ENCODE measurements at regions not wholly inside any gene's neighbourhood (a gene's known extent, or its start where the extent isn't known, plus 50 kb on each side); places are given as distances from the start of the nearest gene placed in this dataset.
"Not testable (repeated sequence)": the region's sequence is repeated elsewhere in the genome, so short reads cannot be mapped to it uniquely, and the experiment has no call there.

- H3K4me3 ChIP-seq; DNase-seq (ENCODE audit: low read depth in 1 of 2, low spot score in 1 of 2); H3K4me1 ChIP-seq; CTCF ChIA-PET; ATAC-seq; POLR2A ChIA-PET; H3K9me3 ChIP-seq; FAIRE-seq; H3K27ac ChIP-seq; H3K4me2 ChIP-seq: not testable (repeated sequence)
- WGBS (ENCODE audit: missing lambda C conversion rate), result 75% methylated on average over 3 of the region's 26 CpGs
Observed at GRCh38 chr4:34506511-34507092, 1737.7 kb downstream of the ARAP2 start.

GRCh38 chr4:34512616-34513015, 1731.7 kb downstream of the ARAP2 start:
- CTCF ChIA-PET, result no interaction called here
- no peak for ATAC-seq

GRCh38 chr4:34516524-34516923, 1727.8 kb downstream of the ARAP2 start:
- WGBS (ENCODE audit: missing lambda C conversion rate), result 64% methylated on average over 3 of the region's 3 CpGs
- no peak for DNase-seq (ENCODE audit: low read depth in 1 of 2, low spot score in 1 of 2)
- no peak for FAIRE-seq
- Histone ChIP-seq H3K4me1 (no peaks in the 10 kb centered on the region), H3K27ac (no peak overlapping the region), H3K4me3 (no peak overlapping the region), H3K9me3 (no peaks in the 10 kb centered on the region), H3K4me2 (no peak overlapping the region)
- CTCF ChIA-PET, result no interaction called here
- no peak for ATAC-seq
- POLR2A ChIA-PET, result no interaction called here
- TF ChIP-seq CBX2 (IDR thresholded peaks at IDR 0.05; ENCODE audit: borderline replicate concordance, low read depth) (no peak), ESRRA (IDR thresholded peaks at IDR 0.05; ENCODE audit: borderline replicate concordance, low read length) (no peak), EHF (CRISPR knock-in tag; IDR thresholded peaks at IDR 0.05) (no peak), ZFP36 (IDR thresholded peaks at IDR 0.05; ENCODE audit: borderline replicate concordance, partially characterized antibody) (no peak), MYC (IDR thresholded peaks at IDR 0.05; ENCODE audit: borderline replicate concordance, low read length) (no peak), RNF2 (IDR thresholded peaks at IDR 0.05; ENCODE audit: borderline replicate concordance, low read depth) (no peak), CEBPB (IDR thresholded peaks at IDR 0.05) (no peak), HDAC2 (IDR thresholded peaks at IDR 0.05) (no peak), HOXB5 (CRISPR knock-in tag; IDR thresholded peaks at IDR 0.05) (no peak), TP53 (CRISPR knock-in tag; IDR thresholded peaks at IDR 0.05) (no peak), KDM1A (IDR thresholded peaks at IDR 0.05; ENCODE audit: low read depth) (no peak), REST (IDR thresholded peaks at IDR 0.05) (no peak), HES2 (IDR thresholded peaks at IDR 0.05) (no peak), BHLHE40 (IDR thresholded peaks at IDR 0.05; ENCODE audit: low read depth, low read length) (no peak), TFCP2L1 (CRISPR knock-in tag; IDR thresholded peaks at IDR 0.05) (no peak), MAFK (IDR thresholded peaks at IDR 0.05; ENCODE audit: partially characterized antibody) (no peak), EHMT2 (IDR thresholded peaks at IDR 0.05; ENCODE audit: low read depth) (no peak), HOXA7 (CRISPR knock-in tag; IDR thresholded peaks at IDR 0.05) (no peak)

More at GRCh38 chr4:34512616-34513015, 1731.7 kb downstream of the ARAP2 start:
- TF ChIP-seq CEBPB (IDR thresholded peaks at IDR 0.05) (no peak), CTCF (IDR thresholded peaks at IDR 0.05) (no peak), EHF (CRISPR knock-in tag; IDR thresholded peaks at IDR 0.05) (no peak), HES2 (IDR thresholded peaks at IDR 0.05) (no peak), MAZ (IDR thresholded peaks at IDR 0.05; ENCODE audit: borderline replicate concordance, low read depth, low read length) (no peak), HOXA7 (CRISPR knock-in tag; IDR thresholded peaks at IDR 0.05) (no peak), ZFP36 (IDR thresholded peaks at IDR 0.05; ENCODE audit: borderline replicate concordance, partially characterized antibody) (no peak), RCOR1 (IDR thresholded peaks at IDR 0.05; ENCODE audit: low read depth, low read length) (no peak), ZSCAN20 (CRISPR knock-in tag; IDR thresholded peaks at IDR 0.05) (no peak), SMC3 (IDR thresholded peaks at IDR 0.05) (no peak), RNF2 (IDR thresholded peaks at IDR 0.05; ENCODE audit: borderline replicate concordance, low read depth) (no peak)
- Histone ChIP-seq H3K4me1 (no peaks in the 10 kb centered on the region), H3K27ac (no peak overlapping the region), H3K4me3 (no peak overlapping the region), H3K4me2 (no peak overlapping the region), H3K9me3 (no peaks in the 10 kb centered on the region)
- no peak for DNase-seq (ENCODE audit: low read depth in 1 of 2, low spot score in 1 of 2)
- POLR2A ChIA-PET, result no interaction called here
- no peak for FAIRE-seq
